Lower lobe of right lung (tissue), 2 donors: ENCODE measurements at regions not wholly inside any gene's neighbourhood (a gene's known extent, or its start where the extent isn't known, plus 50 kb on each side); places are given as distances from the start of the nearest gene placed in this dataset.

Experiments
- ATAC-seq, 2 donors: fragments of 200-7000 bp; cut with Tn5 transposase; one replicate each; pipeline ENCODE4 v1.9.1; 2020 to 2022; ENCODE audit warnings: mild to moderate bottlenecking in 2 of 2, moderate library complexity in 2 of 2
- DNase-seq: peaks from one replicate; pipeline ENCODE4 v3.0.0-alpha.2; 2020
- H3K27ac ChIP-seq: fragments of 200-600 bp; one replicate; pipeline ENCODE4 v1.8.0; 2022
- H3K27me3 ChIP-seq: fragments of 200-600 bp; one replicate; pipeline ENCODE4 v1.8.0; 2022; ENCODE audit warnings: low read depth
- H3K36me3 ChIP-seq: fragments of 200-600 bp; one replicate; pipeline ENCODE4 v1.8.0; 2022; ENCODE audit warnings: mild to moderate bottlenecking
- H3K4me1 ChIP-seq: fragments of 200-600 bp; one replicate; pipeline ENCODE4 v1.8.0; 2022
- H3K4me3 ChIP-seq: fragments of 200-600 bp; one replicate; pipeline ENCODE4 v1.8.0; 2022; ENCODE audit warnings: mild to moderate bottlenecking
- H3K9me3 ChIP-seq: fragments of 200-600 bp; one replicate; pipeline ENCODE4 v1.8.0; 2022
- CTCF ChIP-seq: fragments of 200-600 bp; IDR thresholded peaks from one replicate; pipeline ENCODE4 v1.8.0; 2022; ENCODE audit warnings: antibody characterized with exemption, mild to moderate bottlenecking
- intact Hi-C: fragments of 100-400 bp; cut with DNase I; formaldehyde crosslinking; loops from one replicate; pipeline ENCODE4 v1.11.0; 2022
- donor health status: DM: no; HTN: yes; CAD: no; lungs with severe emphysema.

- Histone ChIP-seq H3K4me3 (no peak overlapping the region), H3K27me3 (no peaks in the 10 kb centered on the region), H3K27ac (no peak overlapping the region), H3K36me3 (no peaks in the 10 kb centered on the region), H3K9me3 (no peaks in the 10 kb centered on the region), H3K4me1 (no peaks in the 10 kb centered on the region)
- TF ChIP-seq CTCF = no peak
- ATAC-seq (no peak), DNase-seq (no peak)
- intact Hi-C loops = no loop called here
These were observed 201.5 kb upstream of the GHITM start for GRCh38 chr10:83937826-83938225.

- no peak for DNase-seq
- Histone ChIP-seq H3K4me1 (no peaks in the 10 kb centered on the region), H3K36me3 (no peaks in the 10 kb centered on the region), H3K27ac (no peak overlapping the region), H3K9me3 (no peaks in the 10 kb centered on the region), H3K27me3 (peaks cover 4% of the 10 kb centered on the region), H3K4me3 (no peak overlapping the region)
- TF ChIP-seq CTCF = no peak
- intact Hi-C loops = no loop called here
- no peak for ATAC-seq
These were observed 198.1 kb upstream of the GHITM start for GRCh38 chr10:83941189-83941588.

GRCh38 chr10:83942410-83942809, 196.9 kb upstream of the GHITM start:
- intact Hi-C loops = no loop called here
- Histone ChIP-seq H3K4me3 (no peak overlapping the region), H3K27ac (no peak overlapping the region), H3K27me3 (peaks cover 4% of the 10 kb centered on the region), H3K4me1 (no peaks in the 10 kb centered on the region), H3K9me3 (no peaks in the 10 kb centered on the region), H3K36me3 (no peaks in the 10 kb centered on the region)
- ATAC-seq = no peak
- no peak for TF ChIP-seq CTCF
- DNase-seq = no peak

GRCh38 chr10:83943049-83943448, 196.3 kb upstream of the GHITM start:
- no peak overlapping the region for H3K27ac ChIP-seq
- DNase-seq = no peak
- no peak overlapping the region for H3K4me3 ChIP-seq
- no peaks in the 10 kb centered on the region for H3K36me3 ChIP-seq
- intact Hi-C loops = no loop called here
- no peaks in the 10 kb centered on the region for H3K4me1 ChIP-seq
- ATAC-seq = no peak
- no peaks in the 10 kb centered on the region for H3K9me3 ChIP-seq
- H3K27me3 ChIP-seq = peaks cover 4% of the 10 kb centered on the region
- no peak for TF ChIP-seq CTCF

- no peak overlapping the region for H3K27ac ChIP-seq
- peaks cover 4% of the 10 kb centered on the region for H3K27me3 ChIP-seq
- H3K4me1 ChIP-seq = no peaks in the 10 kb centered on the region
- no peak for DNase-seq
- no peak for ATAC-seq
- H3K9me3 ChIP-seq = no peaks in the 10 kb centered on the region
- intact Hi-C loops = no loop called here
- H3K36me3 ChIP-seq = no peaks in the 10 kb centered on the region
- TF ChIP-seq CTCF = no peak
- no peak overlapping the region for H3K4me3 ChIP-seq
These were observed 195.4 kb upstream of the GHITM start for GRCh38 chr10:83943920-83944319.
